Neuron (in vitro differentiated cells): ENCODE measurements at regions not wholly inside any gene's neighbourhood (a gene's known extent, or its start where the extent isn't known, plus 50 kb on each side); places are given as distances from the start of the nearest gene placed in this dataset.

ENCODE experiments used
- H2AFZ ChIP-seq: one replicate; pipeline ENCODE4 v1.6.1; 2013; ENCODE audit warnings: low read depth, mild to moderate bottlenecking, inconsistent platforms, low read length, moderate library complexity
- H3K27me3 ChIP-seq: one replicate; pipeline ENCODE4 v1.6.1; 2013; ENCODE audit warnings: low read length; ENCODE audit not compliant: insufficient read depth
- H3K36me3 ChIP-seq: one replicate; pipeline ENCODE4 v1.6.1; 2013; ENCODE audit warnings: low read length; ENCODE audit not compliant: insufficient read depth
- H3K4me1 ChIP-seq: one replicate; pipeline ENCODE4 v1.6.1; 2013; ENCODE audit warnings: low read length; ENCODE audit not compliant: insufficient read depth
- H3K4me3 ChIP-seq: 2 replicates; pipeline ENCODE4 v1.5.1; 2013; ENCODE audit warnings: mild to moderate bottlenecking, low read length, moderate library complexity
- H3K9me3 ChIP-seq: one replicate; pipeline ENCODE4 v1.6.1; 2013; ENCODE audit warnings: low read length

- no peaks in the 10 kb centered on the region for H3K4me1 ChIP-seq
- H3K27me3 ChIP-seq = peaks cover 5% of the 10 kb centered on the region
Measured at GRCh38 chr6:14187406-14187805, 69.8 kb downstream of the CD83 start.

GRCh38 chr6:14189074-14189473, 71.5 kb downstream of the CD83 start:
- H2AFZ ChIP-seq = no peak overlapping the region
- H3K4me3 ChIP-seq = no peak overlapping the region
- H3K27me3 ChIP-seq = peaks cover 9% of the 10 kb centered on the region
- H3K9me3 ChIP-seq = no peaks in the 10 kb centered on the region
- no peaks in the 10 kb centered on the region for H3K36me3 ChIP-seq
- no peaks in the 10 kb centered on the region for H3K4me1 ChIP-seq

More at GRCh38 chr6:14187406-14187805, 69.8 kb downstream of the CD83 start:
- Histone ChIP-seq H3K9me3 (no peaks in the 10 kb centered on the region), H3K4me3 (no peak overlapping the region), H3K36me3 (no peaks in the 10 kb centered on the region), H2AFZ (no peak overlapping the region)

GRCh38 chr6:14190191-14190928, 72.8 kb downstream of the CD83 start:
- Histone ChIP-seq H3K36me3 (no peaks in the 10 kb centered on the region), H3K4me3 (no peak overlapping the region), H3K9me3 (no peaks in the 10 kb centered on the region), H3K4me1 (no peaks in the 10 kb centered on the region), H3K27me3 (peaks cover 9% of the 10 kb centered on the region), H2AFZ (no peak overlapping the region)

GRCh38 chr6:14190929-14191224, 73.3 kb downstream of the CD83 start:
- no peak overlapping the region for H3K4me3 ChIP-seq
- H2AFZ ChIP-seq = no peak overlapping the region
- no peaks in the 10 kb centered on the region for H3K4me1 ChIP-seq
- H3K36me3 ChIP-seq = no peaks in the 10 kb centered on the region
- peaks cover 9% of the 10 kb centered on the region for H3K27me3 ChIP-seq
- no peaks in the 10 kb centered on the region for H3K9me3 ChIP-seq

GRCh38 chr6:14191761-14192160, 74.2 kb downstream of the CD83 start:
- H3K4me3 ChIP-seq = no peak overlapping the region

GRCh38 chr6:14192216-14192788, 74.7 kb downstream of the CD83 start:
- Histone ChIP-seq H3K9me3 (no peaks in the 10 kb centered on the region), H3K27me3 (peaks cover 9% of the 10 kb centered on the region), H2AFZ (no peak overlapping the region), H3K36me3 (no peaks in the 10 kb centered on the region), H3K4me1 (no peaks in the 10 kb centered on the region), H3K4me3 (no peak overlapping the region)

More at GRCh38 chr6:14191761-14192160, 74.2 kb downstream of the CD83 start:
- Histone ChIP-seq H3K27me3 (peaks cover 9% of the 10 kb centered on the region), H3K9me3 (no peaks in the 10 kb centered on the region), H2AFZ (no peak overlapping the region), H3K36me3 (no peaks in the 10 kb centered on the region), H3K4me1 (no peaks in the 10 kb centered on the region)

- H3K9me3 ChIP-seq = no peaks in the 10 kb centered on the region
- no peaks in the 10 kb centered on the region for H3K36me3 ChIP-seq
- peaks cover 9% of the 10 kb centered on the region for H3K27me3 ChIP-seq
- no peaks in the 10 kb centered on the region for H3K4me1 ChIP-seq
- H3K4me3 ChIP-seq = no peak overlapping the region
- H2AFZ ChIP-seq = no peak overlapping the region
Measured at GRCh38 chr6:14193524-14193923, 76.0 kb downstream of the CD83 start.

GRCh38 chr6:14194483-14194882, 76.9 kb downstream of the CD83 start:
- no peak overlapping the region for H3K4me3 ChIP-seq
- H3K27me3 ChIP-seq = peaks cover 9% of the 10 kb centered on the region
- no peaks in the 10 kb centered on the region for H3K36me3 ChIP-seq
- no peaks in the 10 kb centered on the region for H3K4me1 ChIP-seq
- H2AFZ ChIP-seq = no peak overlapping the region
- H3K9me3 ChIP-seq = no peaks in the 10 kb centered on the region

GRCh38 chr6:14194976-14195375, 77.4 kb downstream of the CD83 start:
- Histone ChIP-seq H3K9me3 (no peaks in the 10 kb centered on the region), H3K4me3 (no peak overlapping the region), H3K36me3 (no peaks in the 10 kb centered on the region), H2AFZ (no peak overlapping the region), H3K27me3 (peaks cover 9% of the 10 kb centered on the region), H3K4me1 (no peaks in the 10 kb centered on the region)

GRCh38 chr6:14196026-14196425, 78.5 kb downstream of the CD83 start:
- H3K27me3 ChIP-seq = peaks cover 5% of the 10 kb centered on the region
- no peaks in the 10 kb centered on the region for H3K36me3 ChIP-seq
- H2AFZ ChIP-seq = no peak overlapping the region
- no peaks in the 10 kb centered on the region for H3K4me1 ChIP-seq
- no peak overlapping the region for H3K4me3 ChIP-seq
- no peaks in the 10 kb centered on the region for H3K9me3 ChIP-seq

GRCh38 chr6:14197118-14197517, 79.5 kb downstream of the CD83 start:
- H3K36me3 ChIP-seq = no peaks in the 10 kb centered on the region
- peaks cover 5% of the 10 kb centered on the region for H3K27me3 ChIP-seq
- no peaks in the 10 kb centered on the region for H3K4me1 ChIP-seq
- no peak overlapping the region for H2AFZ ChIP-seq
- H3K4me3 ChIP-seq = no peak overlapping the region
- no peaks in the 10 kb centered on the region for H3K9me3 ChIP-seq

GRCh38 chr6:14200047-14200446, 82.5 kb downstream of the CD83 start:
- no peak overlapping the region for H3K4me3 ChIP-seq

GRCh38 chr6:14202947-14203346, 85.4 kb downstream of the CD83 start:
- Histone ChIP-seq H2AFZ (no peak overlapping the region), H3K36me3 (no peaks in the 10 kb centered on the region), H3K27me3 (peaks cover 3% of the 10 kb centered on the region), H3K9me3 (no peaks in the 10 kb centered on the region), H3K4me1 (no peaks in the 10 kb centered on the region), H3K4me3 (no peak overlapping the region)

More at GRCh38 chr6:14200047-14200446, 82.5 kb downstream of the CD83 start:
- H2AFZ ChIP-seq = no peak overlapping the region
- no peaks in the 10 kb centered on the region for H3K36me3 ChIP-seq
- H3K27me3 ChIP-seq = peaks cover 3% of the 10 kb centered on the region
- H3K4me1 ChIP-seq = no peaks in the 10 kb centered on the region
- no peaks in the 10 kb centered on the region for H3K9me3 ChIP-seq

GRCh38 chr6:14206391-14206790, 88.8 kb downstream of the CD83 start:
- Histone ChIP-seq H2AFZ (no peak overlapping the region), H3K36me3 (no peaks in the 10 kb centered on the region), H3K4me3 (no peak overlapping the region), H3K9me3 (no peaks in the 10 kb centered on the region), H3K27me3 (peaks cover 3% of the 10 kb centered on the region), H3K4me1 (peaks cover 8% of the 10 kb centered on the region)
